HEK293 (cell line): ENCODE measurements at regions not wholly inside any gene's neighbourhood (a gene's known extent, or its start where the extent isn't known, plus 50 kb on each side); places are given as distances from the start of the nearest gene placed in this dataset.

Source experiments
- CTCF ChIA-PET: fragments of 350-600 bp; formaldehyde crosslinking; extraction: SDS; loops from one replicate; lab custom pipeline; 2021; ENCODE audit warnings: antibody characterized with exemption; lab: Yijun Ruan, JAX
- POLR2A ChIA-PET: fragments of 300-600 bp; formaldehyde crosslinking; extraction: SDS; loops from one replicate; lab custom pipeline; 2020; ENCODE audit warnings: antibody characterized with exemption, inconsistent platforms; lab: Yijun Ruan, JAX
- H3K27ac ChIP-seq: fragments of 200-500 bp; sonication (Bioruptor generic); 2 replicates; pipeline ENCODE4 v1.5.1; 2014; ENCODE audit warnings: low read depth, low read length, control low read depth, inconsistent platforms; ENCODE audit errors: extremely low read depth
- H3K36me3 ChIP-seq, 2 experiments: fragments of 200-500 bp in 1 of 2; sonication (Bioruptor generic) in 1 of 2; 1 replicate in 1 of 2; 2 replicates in 1 of 2; pipeline ENCODE4 v1.5.1; 2014 to 2017; ENCODE audit warnings: inconsistent platforms in 2 of 2, low read length in 2 of 2; ENCODE audit not compliant: control insufficient read depth in 2 of 2, insufficient read depth in 1 of 2
- H3K4me1 ChIP-seq: fragments of 200-500 bp; sonication (Bioruptor generic); 2 replicates; pipeline ENCODE4 v1.5.1; 2014; ENCODE audit warnings: mild to moderate bottlenecking, low read length, inconsistent platforms; ENCODE audit not compliant: control insufficient read depth, insufficient read depth
- H3K4me3 ChIP-seq: 2 replicates; pipeline ENCODE4 v1.5.1; 2011; ENCODE audit warnings: low read depth, mild to moderate bottlenecking, control low read depth, low read length, moderate library complexity
- H3K9me3 ChIP-seq: fragments of 200-500 bp; sonication (Bioruptor generic); 2 replicates; pipeline ENCODE4 v1.5.1; 2014; ENCODE audit warnings: low read depth, low read length, inconsistent platforms; ENCODE audit not compliant: control insufficient read depth, insufficient read depth
- PRDM6 ChIP-seq: fragments of 450-650 bp; formaldehyde crosslinking; IDR thresholded peaks from 2 replicates; pipeline ENCODE4 v1.5.1; 2017; ENCODE audit warnings: missing biosample characterization, missing genetic modification characterization
- SP7 ChIP-seq: fragments of 450-650 bp; formaldehyde crosslinking; IDR thresholded peaks from 2 replicates; pipeline ENCODE4 v1.5.1; 2016; ENCODE audit warnings: missing biosample characterization, missing genetic modification characterization
- ZBTB17 ChIP-seq: fragments of 450-650 bp; formaldehyde crosslinking; IDR thresholded peaks from 2 replicates; pipeline ENCODE4 v1.5.1; 2016; ENCODE audit warnings: missing biosample characterization, missing genetic modification characterization
- ZBTB20 ChIP-seq: fragments of 450-650 bp; formaldehyde crosslinking; IDR thresholded peaks from 2 replicates; pipeline ENCODE4 v1.5.1; 2016; ENCODE audit warnings: missing biosample characterization, missing genetic modification characterization
- ZBTB44 ChIP-seq: fragments of 450-650 bp; IDR thresholded peaks from 2 replicates; pipeline ENCODE4 v1.5.1; 2018; ENCODE audit warnings: missing biosample characterization, mild to moderate bottlenecking, missing genetic modification characterization
- ZIC2 ChIP-seq: fragments of 450-650 bp; formaldehyde crosslinking; IDR thresholded peaks from 2 replicates; pipeline ENCODE4 v1.5.1; 2016; ENCODE audit warnings: missing biosample characterization, missing genetic modification characterization
- ZNF112 ChIP-seq: fragments of 450-650 bp; formaldehyde crosslinking; IDR thresholded peaks from 2 replicates; pipeline ENCODE4 v1.5.0; 2017; ENCODE audit warnings: missing biosample characterization, missing genetic modification characterization
- ZNF121 ChIP-seq: fragments of 450-650 bp; formaldehyde crosslinking; IDR thresholded peaks from 2 replicates; pipeline ENCODE4 v1.5.1; 2016; ENCODE audit warnings: missing biosample characterization, missing genetic modification characterization
- ZNF2 ChIP-seq: fragments of 450-650 bp; formaldehyde crosslinking; IDR thresholded peaks from 2 replicates; pipeline ENCODE4 v1.5.1; 2016; ENCODE audit warnings: missing biosample characterization, missing genetic modification characterization
- ZNF391 ChIP-seq: fragments of 450-650 bp; formaldehyde crosslinking; IDR thresholded peaks from 2 replicates; pipeline ENCODE4 v1.5.1; 2016; ENCODE audit warnings: low read depth, missing biosample characterization, missing genetic modification characterization, borderline replicate concordance
- ZNF596 ChIP-seq: fragments of 450-650 bp; IDR thresholded peaks from 2 replicates; pipeline ENCODE4 v1.5.0; 2018; ENCODE audit warnings: missing biosample characterization, mild to moderate bottlenecking, missing genetic modification characterization, moderate library complexity
- ZNF639 ChIP-seq: fragments of 450-650 bp; formaldehyde crosslinking; IDR thresholded peaks from 2 replicates; pipeline ENCODE4 v1.5.1; 2016; ENCODE audit warnings: missing biosample characterization, missing genetic modification characterization
- ZNF791 ChIP-seq: fragments of 450-650 bp; formaldehyde crosslinking; IDR thresholded peaks from 2 replicates; pipeline ENCODE4 v1.5.1; 2016; ENCODE audit warnings: missing biosample characterization, missing genetic modification characterization
- ZSCAN4 ChIP-seq: fragments of 450-650 bp; formaldehyde crosslinking; IDR thresholded peaks from 2 replicates; pipeline ENCODE4 v1.5.1; 2017; ENCODE audit warnings: missing biosample characterization, missing genetic modification characterization
- TF ChIP-seq, protein P1 (sequence below): fragments of 450-650 bp; formaldehyde crosslinking; IDR thresholded peaks from 2 replicates; pipeline ENCODE4 v1.5.1; 2016; ENCODE audit warnings: missing biosample characterization, missing genetic modification characterization

- TF ChIP-seq ZBTB44 (tag by site-specific recombination) (peak; percentile 20; the same call in 1 of the 2 replicates), ZBTB20 (tag by site-specific recombination) (peak; percentile 81), ZBTB17 (tag by site-specific recombination) (no peak)
- TF ChIP-seq, all 188 proteins: peak for 4
These were observed 274.4 kb downstream of the TLE3 start (continued) for GRCh38 chr15:69823223-69823907.

DNA sequence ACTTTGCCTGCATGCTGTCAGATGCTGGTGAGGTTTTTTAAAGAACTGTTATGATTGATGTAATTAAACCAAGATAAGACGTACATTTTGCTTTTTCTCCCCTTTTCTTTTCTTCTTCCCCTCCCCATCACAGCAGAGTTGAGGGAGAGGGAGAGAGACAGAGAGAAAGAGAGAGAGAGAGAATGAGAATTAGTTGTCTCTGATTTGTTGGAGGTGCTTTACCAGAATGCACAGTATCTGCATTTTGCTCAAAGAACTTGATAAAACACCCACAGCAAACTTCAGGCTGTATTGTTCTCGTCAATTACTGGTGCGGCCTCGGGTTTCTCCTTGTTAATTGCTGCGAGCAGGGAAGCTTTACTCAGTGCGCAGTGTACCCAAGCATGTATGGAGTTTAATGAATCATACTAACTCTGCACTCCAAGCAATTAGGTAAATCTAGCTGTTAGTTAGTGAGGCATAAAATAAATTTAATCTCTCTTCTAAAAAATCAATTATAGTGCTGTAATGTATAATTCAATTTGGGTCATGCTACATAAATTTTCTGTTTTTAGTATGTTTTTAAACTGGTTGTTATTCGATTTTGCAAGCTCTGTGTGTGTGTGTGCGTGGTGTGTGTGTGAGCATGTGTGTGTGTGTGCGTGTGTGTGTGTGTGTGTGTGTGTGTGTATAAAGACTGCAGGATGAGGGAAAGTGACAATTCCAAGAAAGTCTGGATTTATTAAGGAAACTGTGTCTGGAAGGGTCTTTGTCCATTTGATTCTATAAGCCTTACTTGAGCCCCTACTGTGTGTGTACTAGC, 273.4 kb downstream of the TLE3 start:
- ChIA-PET CTCF (interaction anchor here (0.6 to 1.2 kb wide), 2 partner anchors 291 to 346 kb away, joined by 3 read pairs; no protein-coding TSS in a partner anchor), POLR2A (no interaction called here)
- H3K9me3 ChIP-seq, result no peaks in the 10 kb centered on the region
- TF ChIP-seq ZNF391 (tag by site-specific recombination) (no peak), ZNF121 (no peak), ZNF2 (peak; percentile 12; the same call in 1 of the 2 replicates), SP7 (no peak), ZIC2 (tag by site-specific recombination) (no peak), ZBTB17 (tag by site-specific recombination) (0 out of 2 replicates have a peak, but pooled peaks have one; percentile 31), ZNF596 (tag by site-specific recombination) (peak; percentile 60; the same call in 1 of the 2 replicates), ZSCAN4 (tag by site-specific recombination) (peak; percentile 91), ZNF639 (no peak), ZNF791 (tag by site-specific recombination) (0 out of 2 replicates have a peak, but pooled peaks have one; percentile 51), PRDM6 (peak; percentile 41), ZNF112 (tag by site-specific recombination) (no peak)
- TF ChIP-seq, protein P1, sequence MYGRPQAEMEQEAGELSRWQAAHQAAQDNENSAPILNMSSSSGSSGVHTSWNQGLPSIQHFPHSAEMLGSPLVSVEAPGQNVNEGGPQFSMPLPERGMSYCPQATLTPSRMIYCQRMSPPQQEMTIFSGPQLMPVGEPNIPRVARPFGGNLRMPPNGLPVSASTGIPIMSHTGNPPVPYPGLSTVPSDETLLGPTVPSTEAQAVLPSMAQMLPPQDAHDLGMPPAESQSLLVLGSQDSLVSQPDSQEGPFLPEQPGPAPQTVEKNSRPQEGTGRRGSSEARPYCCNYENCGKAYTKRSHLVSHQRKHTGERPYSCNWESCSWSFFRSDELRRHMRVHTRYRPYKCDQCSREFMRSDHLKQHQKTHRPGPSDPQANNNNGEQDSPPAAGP (tag by site-specific recombination), result no peak
- no peak overlapping the region for H3K4me3 ChIP-seq
- H3K27ac ChIP-seq, result no peak overlapping the region
- H3K36me3 ChIP-seq, result no peaks in the 10 kb centered on the region
- H3K4me1 ChIP-seq, result peaks cover 13% of the 10 kb centered on the region
